ENCODE measurements at regions not wholly inside any gene's neighbourhood (a gene's known extent, or its start where the extent isn't known, plus 50 kb on each side); places are given as distances from the start of the nearest gene placed in this dataset.

DNA sequence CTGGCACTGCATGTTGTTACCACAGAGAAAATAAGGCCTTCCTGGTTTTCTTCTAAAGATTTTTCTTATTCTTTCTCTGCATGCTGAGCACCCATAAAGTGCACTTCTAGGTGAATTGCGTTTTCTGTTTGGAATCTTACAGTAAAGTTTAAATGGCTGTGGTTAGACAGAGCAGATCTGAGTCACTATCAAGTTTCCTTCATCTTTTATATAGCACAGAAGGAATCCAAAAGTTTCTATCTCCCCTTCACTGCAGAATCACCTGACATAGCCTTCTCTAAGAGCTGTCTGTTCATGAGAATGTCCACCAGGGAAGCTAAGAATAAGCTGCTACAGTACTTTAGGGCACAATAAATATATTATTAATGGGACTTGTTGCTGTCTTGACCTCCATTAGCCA, 455.5 kb upstream of the FAM241A start:
- no peaks in the 10 kb centered on the region for H3K9me3 ChIP-seq
- FAIRE-seq (no peak), DNase-seq (ENCODE audit: low read depth in 1 of 2, low spot score in 1 of 2) (no peak), ATAC-seq (0 out of 6 replicates have a peak, but pooled peaks of 1 of the 2 experiments have one; percentile 13)
- TF ChIP-seq MYC (IDR thresholded peaks at IDR 0.05; ENCODE audit: borderline replicate concordance, low read length) (no peak), NFE2L2 (conservative IDR thresholded peaks at IDR 0.05; ENCODE audit: low read length) (no peak), BHLHE40 (IDR thresholded peaks at IDR 0.05; ENCODE audit: low read depth, low read length) (no peak), RARB (CRISPR knock-in tag; IDR thresholded peaks at IDR 0.05) (no peak), KDM5A (IDR thresholded peaks at IDR 0.05) (no peak)
- ChIA-PET POLR2A (no interaction called here), CTCF (interaction anchor here (0.7 kb wide), 1 partner anchor 83 kb away, joined by 4 read pairs; no protein-coding TSS in a partner anchor)
- no peaks in the 10 kb centered on the region for H3K4me1 ChIP-seq
- no peak overlapping the region for H3K4me3 ChIP-seq
- no peak overlapping the region for H3K27ac ChIP-seq
- WGBS (ENCODE audit: missing lambda C conversion rate) = 0% methylated on average over 1 of the region's 1 CpG
- 0 out of 3 replicates have a peak overlapping the region, but pooled peaks have one; percentile 26 for H3K4me2 ChIP-seq

DNA sequence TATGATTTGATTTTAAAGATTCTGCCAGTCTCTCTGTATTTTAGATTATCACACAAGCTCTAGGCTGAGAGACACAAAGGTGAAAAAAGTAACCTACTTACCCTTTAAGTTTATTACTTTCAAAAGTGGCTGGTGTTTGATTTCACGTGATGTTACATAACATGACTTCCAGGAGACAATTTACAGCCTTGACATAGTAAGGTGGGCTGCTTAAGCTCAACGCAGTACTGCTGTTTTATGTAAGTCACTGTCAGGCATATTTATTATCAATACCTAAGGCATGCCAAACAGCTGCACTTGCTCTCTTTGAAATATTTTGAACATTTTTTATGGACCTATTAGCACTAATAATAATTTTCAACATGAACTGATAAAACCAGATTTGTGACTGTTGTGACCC, 451.5 kb upstream of the FAM241A start:
- no peaks in the 10 kb centered on the region for H3K4me1 ChIP-seq
- no peak for DNase-seq (ENCODE audit: low read depth in 1 of 2, low spot score in 1 of 2)
- POLR2A ChIA-PET = no interaction called here
- CTCF ChIA-PET = no interaction called here
- no peak for FAIRE-seq
- H3K9me3 ChIP-seq = no peaks in the 10 kb centered on the region
- WGBS (ENCODE audit: missing lambda C conversion rate) = 55% methylated on average over 2 of the region's 2 CpGs
- no peak for ATAC-seq
- TF ChIP-seq RNF2 (IDR thresholded peaks at IDR 0.05; ENCODE audit: borderline replicate concordance, low read depth) (no peak), TP53 (CRISPR knock-in tag; IDR thresholded peaks at IDR 0.05) (no peak), JUNB (IDR thresholded peaks at IDR 0.05) (no peak), CBX2 (IDR thresholded peaks at IDR 0.05; ENCODE audit: borderline replicate concordance, low read depth) (no peak)
- TF ChIP-seq, protein P1, sequence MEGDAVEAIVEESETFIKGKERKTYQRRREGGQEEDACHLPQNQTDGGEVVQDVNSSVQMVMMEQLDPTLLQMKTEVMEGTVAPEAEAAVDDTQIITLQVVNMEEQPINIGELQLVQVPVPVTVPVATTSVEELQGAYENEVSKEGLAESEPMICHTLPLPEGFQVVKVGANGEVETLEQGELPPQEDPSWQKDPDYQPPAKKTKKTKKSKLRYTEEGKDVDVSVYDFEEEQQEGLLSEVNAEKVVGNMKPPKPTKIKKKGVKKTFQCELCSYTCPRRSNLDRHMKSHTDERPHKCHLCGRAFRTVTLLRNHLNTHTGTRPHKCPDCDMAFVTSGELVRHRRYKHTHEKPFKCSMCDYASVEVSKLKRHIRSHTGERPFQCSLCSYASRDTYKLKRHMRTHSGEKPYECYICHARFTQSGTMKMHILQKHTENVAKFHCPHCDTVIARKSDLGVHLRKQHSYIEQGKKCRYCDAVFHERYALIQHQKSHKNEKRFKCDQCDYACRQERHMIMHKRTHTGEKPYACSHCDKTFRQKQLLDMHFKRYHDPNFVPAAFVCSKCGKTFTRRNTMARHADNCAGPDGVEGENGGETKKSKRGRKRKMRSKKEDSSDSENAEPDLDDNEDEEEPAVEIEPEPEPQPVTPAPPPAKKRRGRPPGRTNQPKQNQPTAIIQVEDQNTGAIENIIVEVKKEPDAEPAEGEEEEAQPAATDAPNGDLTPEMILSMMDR (IDR thresholded peaks at IDR 0.05) = no peak
- TF ChIP-seq, protein P2, sequence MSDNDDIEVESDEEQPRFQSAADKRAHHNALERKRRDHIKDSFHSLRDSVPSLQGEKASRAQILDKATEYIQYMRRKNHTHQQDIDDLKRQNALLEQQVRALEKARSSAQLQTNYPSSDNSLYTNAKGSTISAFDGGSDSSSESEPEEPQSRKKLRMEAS (IDR thresholded peaks at IDR 0.05) = no peak
- no peak overlapping the region for H3K4me2 ChIP-seq
- no peak overlapping the region for H3K27ac ChIP-seq
- H3K4me3 ChIP-seq = no peak overlapping the region

DNA sequence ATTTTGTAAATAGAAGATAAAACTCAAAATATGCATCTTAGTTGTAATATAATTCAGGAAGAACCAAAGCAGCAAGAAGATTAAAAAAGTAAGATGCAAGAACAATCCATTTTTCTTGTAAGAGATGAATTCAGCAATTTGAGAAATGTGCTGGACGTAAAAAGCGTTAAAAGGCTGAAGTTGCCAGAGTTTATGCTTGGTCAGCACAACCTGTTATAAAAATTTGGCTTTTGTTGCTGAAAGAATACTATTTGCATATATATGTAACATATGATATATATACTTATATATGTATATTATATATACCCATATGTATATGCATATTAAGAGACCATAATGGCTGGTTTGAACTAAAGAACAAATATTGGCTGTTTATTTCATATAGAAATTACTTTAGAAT, 449.6 kb upstream of the FAM241A start:
- DNase-seq (ENCODE audit: low read depth in 1 of 2, low spot score in 1 of 2) (no peak), ATAC-seq (no peak), FAIRE-seq (no peak)
- 87% methylated on average over 2 of the region's 2 CpGs for WGBS (ENCODE audit: missing lambda C conversion rate)
- Histone ChIP-seq H3K27ac (no peak overlapping the region), H3K9me3 (no peaks in the 10 kb centered on the region), H3K4me1 (no peaks in the 10 kb centered on the region), H3K4me3 (no peak overlapping the region), H3K4me2 (no peak overlapping the region)
- ChIA-PET CTCF (no interaction called here), POLR2A (no interaction called here)
- peak; percentile 15 for TF ChIP-seq MAFK (IDR thresholded peaks at IDR 0.05; ENCODE audit: partially characterized antibody)
- TF ChIP-seq, protein P3, sequence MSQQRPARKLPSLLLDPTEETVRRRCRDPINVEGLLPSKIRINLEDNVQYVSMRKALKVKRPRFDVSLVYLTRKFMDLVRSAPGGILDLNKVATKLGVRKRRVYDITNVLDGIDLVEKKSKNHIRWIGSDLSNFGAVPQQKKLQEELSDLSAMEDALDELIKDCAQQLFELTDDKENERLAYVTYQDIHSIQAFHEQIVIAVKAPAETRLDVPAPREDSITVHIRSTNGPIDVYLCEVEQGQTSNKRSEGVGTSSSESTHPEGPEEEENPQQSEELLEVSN (IDR thresholded peaks at IDR 0.05; ENCODE audit: borderline replicate concordance, low read depth) = no peak

DNA sequence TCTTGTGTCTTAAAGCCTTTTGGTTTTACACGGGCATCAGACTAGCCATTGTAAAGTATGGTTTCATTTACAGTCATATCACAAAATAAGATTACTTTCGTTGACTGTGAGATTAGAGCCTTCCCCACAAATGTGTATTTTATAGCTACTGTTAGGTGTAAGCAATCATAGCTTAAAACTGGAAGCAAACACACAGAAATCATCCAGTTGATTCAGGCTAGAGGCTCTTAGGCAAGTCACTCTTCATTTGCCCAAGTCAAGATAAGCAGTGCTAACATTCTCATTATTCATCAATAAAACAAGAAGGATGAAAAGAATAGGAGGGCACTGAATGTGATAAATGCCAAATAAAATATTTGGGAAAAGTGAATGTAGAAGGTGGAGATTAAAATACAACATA, 448.7 kb upstream of the FAM241A start:
- no peak overlapping the region for H3K4me2 ChIP-seq
- ATAC-seq (no peak), FAIRE-seq (no peak), DNase-seq (ENCODE audit: low read depth in 1 of 2, low spot score in 1 of 2) (no peak)
- H3K4me1 ChIP-seq = no peaks in the 10 kb centered on the region
- no peak overlapping the region for H3K27ac ChIP-seq
- ChIA-PET POLR2A (no interaction called here), CTCF (no interaction called here)
- TF ChIP-seq EHMT2 (IDR thresholded peaks at IDR 0.05; ENCODE audit: low read depth) (no peak), ESRRA (IDR thresholded peaks at IDR 0.05; ENCODE audit: borderline replicate concordance, low read length) (no peak), PHF8 (IDR thresholded peaks at IDR 0.05; ENCODE audit: borderline replicate concordance, low read depth) (no peak), RARB (CRISPR knock-in tag; IDR thresholded peaks at IDR 0.05) (no peak), TFCP2L1 (CRISPR knock-in tag; IDR thresholded peaks at IDR 0.05) (no peak), POLR2A (IDR thresholded peaks at IDR 0.05; ENCODE audit: low read length) (no peak), RCOR1 (IDR thresholded peaks at IDR 0.05; ENCODE audit: low read depth, low read length) (no peak), HDAC2 (IDR thresholded peaks at IDR 0.05) (no peak)
- TF ChIP-seq, protein P4, sequence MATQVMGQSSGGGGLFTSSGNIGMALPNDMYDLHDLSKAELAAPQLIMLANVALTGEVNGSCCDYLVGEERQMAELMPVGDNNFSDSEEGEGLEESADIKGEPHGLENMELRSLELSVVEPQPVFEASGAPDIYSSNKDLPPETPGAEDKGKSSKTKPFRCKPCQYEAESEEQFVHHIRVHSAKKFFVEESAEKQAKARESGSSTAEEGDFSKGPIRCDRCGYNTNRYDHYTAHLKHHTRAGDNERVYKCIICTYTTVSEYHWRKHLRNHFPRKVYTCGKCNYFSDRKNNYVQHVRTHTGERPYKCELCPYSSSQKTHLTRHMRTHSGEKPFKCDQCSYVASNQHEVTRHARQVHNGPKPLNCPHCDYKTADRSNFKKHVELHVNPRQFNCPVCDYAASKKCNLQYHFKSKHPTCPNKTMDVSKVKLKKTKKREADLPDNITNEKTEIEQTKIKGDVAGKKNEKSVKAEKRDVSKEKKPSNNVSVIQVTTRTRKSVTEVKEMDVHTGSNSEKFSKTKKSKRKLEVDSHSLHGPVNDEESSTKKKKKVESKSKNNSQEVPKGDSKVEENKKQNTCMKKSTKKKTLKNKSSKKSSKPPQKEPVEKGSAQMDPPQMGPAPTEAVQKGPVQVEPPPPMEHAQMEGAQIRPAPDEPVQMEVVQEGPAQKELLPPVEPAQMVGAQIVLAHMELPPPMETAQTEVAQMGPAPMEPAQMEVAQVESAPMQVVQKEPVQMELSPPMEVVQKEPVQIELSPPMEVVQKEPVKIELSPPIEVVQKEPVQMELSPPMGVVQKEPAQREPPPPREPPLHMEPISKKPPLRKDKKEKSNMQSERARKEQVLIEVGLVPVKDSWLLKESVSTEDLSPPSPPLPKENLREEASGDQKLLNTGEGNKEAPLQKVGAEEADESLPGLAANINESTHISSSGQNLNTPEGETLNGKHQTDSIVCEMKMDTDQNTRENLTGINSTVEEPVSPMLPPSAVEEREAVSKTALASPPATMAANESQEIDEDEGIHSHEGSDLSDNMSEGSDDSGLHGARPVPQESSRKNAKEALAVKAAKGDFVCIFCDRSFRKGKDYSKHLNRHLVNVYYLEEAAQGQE (IDR thresholded peaks at IDR 0.05) = no peak
- no peaks in the 10 kb centered on the region for H3K9me3 ChIP-seq
- 4% methylated on average over 2 of the region's 2 CpGs for WGBS (ENCODE audit: missing lambda C conversion rate)
- H3K4me3 ChIP-seq = no peak overlapping the region
